NCI-H510A (cell line): ENCODE measurements at regions not wholly inside any gene's neighbourhood (a gene's known extent, or its start where the extent isn't known, plus 50 kb on each side); places are given as distances from the start of the nearest gene placed in this dataset.

Source experiments
- DNase-seq: peaks from one replicate; lab custom pipeline; 2025; lab: John Stamatoyannopoulos, UW

- no peak for DNase-seq
These were observed 54.8 kb downstream of the CCDC71L start for GRCh38 chr7:106606120-106606519.

GRCh38 chr7:106604971-106605370 is 56.0 kb downstream of the CCDC71L start:
- DNase-seq = no peak

- DNase-seq = no peak
These were observed 56.5 kb downstream of the CCDC71L start for GRCh38 chr7:106604303-106604924.

GRCh38 chr7:106603346-106603745 is 57.6 kb downstream of the CCDC71L start:
- no peak for DNase-seq

- DNase-seq = no peak
These were observed 58.9 kb downstream of the CCDC71L start for GRCh38 chr7:106602062-106602461.

- DNase-seq = no peak
These were observed 60.2 kb downstream of the CCDC71L start for GRCh38 chr7:106600569-106601373.

- DNase-seq = peak; percentile 80
These were observed 61.6 kb downstream of the CCDC71L start for GRCh38 chr7:106599343-106599698.

- DNase-seq = peak; percentile 80
These were observed 62.2 kb downstream of the CCDC71L start for GRCh38 chr7:106598663-106599342.

GRCh38 chr7:106597751-106598546 is 63.0 kb downstream of the CCDC71L start:
- no peak for DNase-seq

- DNase-seq = no peak
These were observed 63.9 kb downstream of the CCDC71L start for GRCh38 chr7:106597014-106597413.

GRCh38 chr7:106595922-106596321 is 65.0 kb downstream of the CCDC71L start:
- no peak for DNase-seq

- no peak for DNase-seq
These were observed 67.9 kb downstream of the CCDC71L start for GRCh38 chr7:106593028-106593417.

- no peak for DNase-seq
These were observed 68.5 kb downstream of the CCDC71L start for GRCh38 chr7:106592282-106593027.

GRCh38 chr7:106591146-106591545 is 69.8 kb downstream of the CCDC71L start:
- no peak for DNase-seq

- no peak for DNase-seq
These were observed 70.6 kb downstream of the CCDC71L start for GRCh38 chr7:106590209-106590816.

- no peak for DNase-seq
These were observed 71.6 kb downstream of the CCDC71L start for GRCh38 chr7:106589198-106589879.

- no peak for DNase-seq
These were observed 72.3 kb downstream of the CCDC71L start for GRCh38 chr7:106588422-106589197.

GRCh38 chr7:106584914-106585759 is 75.8 kb downstream of the CCDC71L start:
- no peak for DNase-seq
